HUES48 (cell line): ENCODE measurements at regions not wholly inside any gene's neighbourhood (a gene's known extent, or its start where the extent isn't known, plus 50 kb on each side); places are given as distances from the start of the nearest gene placed in this dataset.

ENCODE experiments used
- H3K27ac ChIP-seq: one replicate; pipeline ENCODE4 v1.7.0; 2013; ENCODE audit warnings: low read depth, low read length, inconsistent platforms
- H3K27me3 ChIP-seq: 2 replicates; pipeline ENCODE4 v1.6.1; 2013; ENCODE audit warnings: mild to moderate bottlenecking, low read length; ENCODE audit not compliant: control insufficient read depth, insufficient read depth
- H3K36me3 ChIP-seq: 2 replicates; pipeline ENCODE4 v1.6.1; 2013; ENCODE audit warnings: low read length; ENCODE audit not compliant: control insufficient read depth, insufficient read depth
- H3K4me1 ChIP-seq: 2 replicates; pipeline ENCODE4 v1.6.1; 2013; ENCODE audit warnings: mild to moderate bottlenecking, low read length; ENCODE audit not compliant: control insufficient read depth, insufficient read depth
- H3K4me3 ChIP-seq: 2 replicates; pipeline ENCODE4 v1.5.1; 2013; ENCODE audit warnings: mild to moderate bottlenecking, low read depth, low read length
- H3K9ac ChIP-seq: 2 replicates; pipeline ENCODE4 v1.6.1; 2013; ENCODE audit warnings: mild to moderate bottlenecking, low read depth, low read length, moderate library complexity
- H3K9me3 ChIP-seq: 2 replicates; pipeline ENCODE4 v1.6.1; 2013; ENCODE audit warnings: low read length; ENCODE audit not compliant: control insufficient read depth, insufficient read depth

GRCh38 chr11:82384308-82384707 is 349.4 kb downstream of the FAM181B start:
- H3K9me3 ChIP-seq, result no peaks in the 10 kb centered on the region

DNA sequence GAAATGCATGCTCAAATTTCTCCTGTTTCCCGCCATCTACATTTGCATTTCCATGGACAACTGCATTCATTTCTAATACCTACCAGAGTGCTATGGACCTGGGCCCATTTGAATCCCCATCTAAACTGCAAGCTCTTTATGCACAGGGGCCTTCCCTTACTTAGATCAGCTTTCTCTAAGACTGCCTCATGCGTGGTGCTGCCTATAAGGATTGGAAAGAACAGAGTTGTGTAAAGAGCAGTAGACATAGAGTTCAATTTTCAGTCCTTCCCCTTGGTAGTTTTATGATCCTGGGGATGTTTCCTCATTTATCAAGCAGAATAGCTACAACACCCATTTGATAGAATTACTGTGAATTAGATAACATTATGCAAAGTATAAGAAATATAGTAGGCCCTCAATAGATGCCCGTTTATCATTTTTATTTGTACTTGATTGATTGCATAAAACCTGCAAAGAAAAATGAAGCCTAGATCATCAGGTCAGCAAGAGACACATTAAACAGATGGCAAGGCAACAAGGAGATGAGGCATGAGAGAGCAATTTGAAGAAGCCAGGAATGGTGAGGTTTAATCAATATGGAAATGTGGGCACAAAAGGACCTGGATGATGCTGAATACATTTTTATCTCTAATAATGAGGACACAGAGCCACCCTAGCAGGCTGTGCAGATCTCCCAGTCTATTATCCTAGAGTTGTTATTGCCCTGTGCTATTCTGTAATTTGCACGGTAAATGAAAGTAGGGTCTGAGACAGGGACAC is 359.7 kb downstream of the FAM181B start:
- H3K4me3 ChIP-seq, result no peak overlapping the region
- H3K27me3 ChIP-seq, result no peaks in the 10 kb centered on the region
- H3K27ac ChIP-seq, result no peak overlapping the region
- no peaks in the 10 kb centered on the region for H3K36me3 ChIP-seq
- no peaks in the 10 kb centered on the region for H3K4me1 ChIP-seq
- no peaks in the 10 kb centered on the region for H3K9me3 ChIP-seq
- no peak overlapping the region for H3K9ac ChIP-seq

More at GRCh38 chr11:82384308-82384707, 349.4 kb downstream of the FAM181B start:
- Histone ChIP-seq H3K4me1 (no peaks in the 10 kb centered on the region), H3K27me3 (no peaks in the 10 kb centered on the region), H3K4me3 (no peak overlapping the region), H3K36me3 (no peaks in the 10 kb centered on the region), H3K9ac (no peak overlapping the region), H3K27ac (no peak overlapping the region)

GRCh38 chr11:82365351-82365750 is 368.3 kb downstream of the FAM181B start:
- H3K4me3 ChIP-seq, result no peak overlapping the region
- H3K27me3 ChIP-seq, result no peaks in the 10 kb centered on the region
- no peak overlapping the region for H3K9ac ChIP-seq
- no peaks in the 10 kb centered on the region for H3K4me1 ChIP-seq
- no peaks in the 10 kb centered on the region for H3K9me3 ChIP-seq
- H3K36me3 ChIP-seq, result no peaks in the 10 kb centered on the region
- H3K27ac ChIP-seq, result no peak overlapping the region

- no peaks in the 10 kb centered on the region for H3K4me1 ChIP-seq
- no peak overlapping the region for H3K4me3 ChIP-seq
- H3K27ac ChIP-seq, result no peak overlapping the region
- no peak overlapping the region for H3K9ac ChIP-seq
- H3K27me3 ChIP-seq, result no peaks in the 10 kb centered on the region
- H3K36me3 ChIP-seq, result no peaks in the 10 kb centered on the region
- no peaks in the 10 kb centered on the region for H3K9me3 ChIP-seq
These were observed 377.3 kb downstream of the FAM181B start for GRCh38 chr11:82356316-82356715.

GRCh38 chr11:82355313-82355823 is 378.3 kb downstream of the FAM181B start:
- H3K9ac ChIP-seq, result no peak overlapping the region
- H3K36me3 ChIP-seq, result no peaks in the 10 kb centered on the region
- no peak overlapping the region for H3K27ac ChIP-seq
- H3K4me1 ChIP-seq, result no peaks in the 10 kb centered on the region
- no peaks in the 10 kb centered on the region for H3K9me3 ChIP-seq
- no peak overlapping the region for H3K4me3 ChIP-seq
- H3K27me3 ChIP-seq, result no peaks in the 10 kb centered on the region

DNA sequence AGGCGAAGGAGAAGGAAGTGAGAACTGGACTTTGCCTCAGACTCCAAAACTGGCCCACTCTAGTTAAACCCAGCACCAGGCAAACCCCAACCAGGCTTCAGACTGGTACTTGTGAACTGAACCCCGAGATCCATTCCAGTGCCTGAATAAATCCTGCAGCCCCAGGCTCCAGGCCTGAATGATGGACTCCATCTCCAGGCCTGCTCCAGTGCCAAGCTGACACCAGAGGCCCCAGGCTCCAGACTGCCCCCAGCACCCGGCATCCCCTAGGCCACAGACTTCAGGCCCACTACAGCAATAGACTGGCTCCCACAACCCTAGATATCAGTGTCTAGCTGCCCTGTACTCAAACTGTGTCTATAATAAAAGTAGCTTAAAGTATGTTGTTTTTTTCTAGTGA is 406.8 kb downstream of the FAM181B start:
- H3K9me3 ChIP-seq, result no peaks in the 10 kb centered on the region
- H3K36me3 ChIP-seq, result no peaks in the 10 kb centered on the region
- no peak overlapping the region for H3K9ac ChIP-seq
- no peaks in the 10 kb centered on the region for H3K27me3 ChIP-seq
- no peaks in the 10 kb centered on the region for H3K4me1 ChIP-seq
- no peak overlapping the region for H3K4me3 ChIP-seq
- H3K27ac ChIP-seq, result no peak overlapping the region

DNA sequence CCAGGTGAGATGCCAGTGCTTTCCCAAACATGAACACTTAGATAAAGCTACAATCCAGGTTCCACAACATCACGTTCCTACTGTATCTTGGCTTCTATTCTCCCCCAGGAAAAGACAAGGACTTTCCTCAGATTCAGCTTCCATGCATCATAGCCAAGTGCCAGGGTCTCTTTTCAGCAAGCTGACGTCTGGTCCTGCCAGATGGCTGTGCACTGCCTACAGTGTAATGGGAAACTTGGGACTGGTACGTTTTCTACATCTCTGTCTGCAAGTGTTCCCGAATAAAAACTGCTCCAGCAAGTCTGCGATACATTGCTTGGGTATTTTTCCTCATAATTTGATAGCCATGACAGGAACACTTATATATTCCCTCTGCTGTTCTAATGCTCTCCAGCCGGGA is 412.5 kb downstream of the FAM181B start:
- Histone ChIP-seq H3K4me1 (no peaks in the 10 kb centered on the region), H3K27me3 (no peaks in the 10 kb centered on the region), H3K9me3 (no peaks in the 10 kb centered on the region), H3K4me3 (no peak overlapping the region), H3K27ac (no peak overlapping the region), H3K9ac (no peak overlapping the region), H3K36me3 (no peaks in the 10 kb centered on the region)

- Histone ChIP-seq H3K9me3 (no peaks in the 10 kb centered on the region), H3K36me3 (no peaks in the 10 kb centered on the region), H3K27me3 (no peaks in the 10 kb centered on the region), H3K9ac (no peak overlapping the region), H3K27ac (no peak overlapping the region), H3K4me1 (no peaks in the 10 kb centered on the region), H3K4me3 (no peak overlapping the region)
These were observed 418.6 kb downstream of the FAM181B start for GRCh38 chr11:82315093-82315492.

GRCh38 chr11:82308979-82309378 is 424.7 kb downstream of the FAM181B start:
- Histone ChIP-seq H3K9ac (no peak overlapping the region), H3K4me1 (no peaks in the 10 kb centered on the region), H3K9me3 (no peaks in the 10 kb centered on the region), H3K36me3 (no peaks in the 10 kb centered on the region), H3K27ac (no peak overlapping the region), H3K27me3 (no peaks in the 10 kb centered on the region), H3K4me3 (no peak overlapping the region)

GRCh38 chr11:82305123-82305522 is 428.5 kb downstream of the FAM181B start:
- no peaks in the 10 kb centered on the region for H3K9me3 ChIP-seq

DNA sequence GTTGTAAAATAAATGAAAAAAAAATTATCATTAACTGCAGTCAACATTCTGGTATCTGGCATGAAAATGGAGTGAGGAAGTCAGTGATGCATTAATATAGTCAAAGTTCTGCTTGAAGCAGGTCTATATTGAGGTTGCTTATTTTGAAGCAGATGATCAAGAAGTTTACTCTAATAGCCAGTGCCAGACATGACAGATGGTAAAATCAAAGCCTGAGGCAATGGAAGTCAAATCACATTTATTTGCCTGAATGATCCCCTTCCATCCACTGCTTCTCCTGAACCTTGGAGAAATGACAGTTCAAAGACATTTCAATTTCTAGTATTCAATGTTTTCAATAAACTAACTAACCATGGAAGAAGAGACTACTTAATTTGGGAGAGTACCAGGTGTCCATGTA is 430.0 kb downstream of the FAM181B start:
- H3K27ac ChIP-seq, result no peak overlapping the region
- H3K4me3 ChIP-seq, result no peak overlapping the region
- no peaks in the 10 kb centered on the region for H3K27me3 ChIP-seq
- H3K36me3 ChIP-seq, result no peaks in the 10 kb centered on the region
- H3K4me1 ChIP-seq, result no peaks in the 10 kb centered on the region
- no peak overlapping the region for H3K9ac ChIP-seq
- no peaks in the 10 kb centered on the region for H3K9me3 ChIP-seq

More at GRCh38 chr11:82305123-82305522, 428.5 kb downstream of the FAM181B start:
- Histone ChIP-seq H3K36me3 (no peaks in the 10 kb centered on the region), H3K27me3 (no peaks in the 10 kb centered on the region), H3K9ac (no peak overlapping the region), H3K4me3 (no peak overlapping the region), H3K27ac (no peak overlapping the region), H3K4me1 (no peaks in the 10 kb centered on the region)
